ENCODE measurements at regions not wholly inside any gene's neighbourhood (a gene's known extent, or its start where the extent isn't known, plus 50 kb on each side); places are given as distances from the start of the nearest gene placed in this dataset.

DNA sequence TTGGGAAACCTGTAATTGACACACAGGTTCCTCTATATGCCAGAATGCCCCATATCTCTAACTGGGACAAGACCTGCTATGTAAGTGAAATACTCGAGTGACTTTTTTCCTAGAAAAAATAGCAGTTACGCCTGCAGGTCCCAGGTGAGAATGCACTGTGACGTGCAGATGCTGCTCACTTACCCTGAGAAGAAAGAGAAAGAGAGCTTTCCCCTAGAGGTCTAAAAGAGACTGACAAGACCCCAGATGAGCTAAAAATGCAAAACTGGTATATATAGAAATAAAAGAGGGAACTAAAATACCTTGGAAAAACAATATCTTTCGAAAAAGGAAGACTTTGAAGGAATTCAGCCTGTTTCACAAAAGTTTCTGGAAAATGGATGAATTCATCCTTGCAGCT, 383.0 kb upstream of the DCC start:
- Histone ChIP-seq H3K79me2 (ENCODE audit: low read length) (no peaks in the 10 kb centered on the region), H3K27me3 (ENCODE audit: low read depth, low read length) (no peaks in the 10 kb centered on the region), H2AFZ (ENCODE audit: low read depth, low read length) (no peak overlapping the region), H3K4me3 (ENCODE audit: low read length) (no peak overlapping the region), H3K9me3 (ENCODE audit: insufficient read depth, low read length) (peaks cover 6% of the 10 kb centered on the region; the same call in 1 of the 2 replicates), H3K27ac (ENCODE audit: low read length) (no peak overlapping the region), H3K36me3 (replicated peaks; ENCODE audit: low read depth, low read length) (peaks cover 6% of the 10 kb centered on the region), H3K9ac (ENCODE audit: low read length) (no peak overlapping the region), H4K20me1 (ENCODE audit: insufficient read depth, low read length) (no peaks in the 10 kb centered on the region), H3K4me1 (ENCODE audit: low read length) (peaks cover 61% of the 10 kb centered on the region), H3K4me2 (ENCODE audit: low read length) (no peak overlapping the region)
- TF ChIP-seq, protein P1, sequence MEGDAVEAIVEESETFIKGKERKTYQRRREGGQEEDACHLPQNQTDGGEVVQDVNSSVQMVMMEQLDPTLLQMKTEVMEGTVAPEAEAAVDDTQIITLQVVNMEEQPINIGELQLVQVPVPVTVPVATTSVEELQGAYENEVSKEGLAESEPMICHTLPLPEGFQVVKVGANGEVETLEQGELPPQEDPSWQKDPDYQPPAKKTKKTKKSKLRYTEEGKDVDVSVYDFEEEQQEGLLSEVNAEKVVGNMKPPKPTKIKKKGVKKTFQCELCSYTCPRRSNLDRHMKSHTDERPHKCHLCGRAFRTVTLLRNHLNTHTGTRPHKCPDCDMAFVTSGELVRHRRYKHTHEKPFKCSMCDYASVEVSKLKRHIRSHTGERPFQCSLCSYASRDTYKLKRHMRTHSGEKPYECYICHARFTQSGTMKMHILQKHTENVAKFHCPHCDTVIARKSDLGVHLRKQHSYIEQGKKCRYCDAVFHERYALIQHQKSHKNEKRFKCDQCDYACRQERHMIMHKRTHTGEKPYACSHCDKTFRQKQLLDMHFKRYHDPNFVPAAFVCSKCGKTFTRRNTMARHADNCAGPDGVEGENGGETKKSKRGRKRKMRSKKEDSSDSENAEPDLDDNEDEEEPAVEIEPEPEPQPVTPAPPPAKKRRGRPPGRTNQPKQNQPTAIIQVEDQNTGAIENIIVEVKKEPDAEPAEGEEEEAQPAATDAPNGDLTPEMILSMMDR (IDR thresholded peaks at IDR 0.05; ENCODE audit: low read depth, low read length): no peak; the same call in 1 of the 2 replicates
- no peak for TF ChIP-seq EZH2phosphoT487 (IDR thresholded peaks at IDR 0.05; ENCODE audit: low read depth)

DNA sequence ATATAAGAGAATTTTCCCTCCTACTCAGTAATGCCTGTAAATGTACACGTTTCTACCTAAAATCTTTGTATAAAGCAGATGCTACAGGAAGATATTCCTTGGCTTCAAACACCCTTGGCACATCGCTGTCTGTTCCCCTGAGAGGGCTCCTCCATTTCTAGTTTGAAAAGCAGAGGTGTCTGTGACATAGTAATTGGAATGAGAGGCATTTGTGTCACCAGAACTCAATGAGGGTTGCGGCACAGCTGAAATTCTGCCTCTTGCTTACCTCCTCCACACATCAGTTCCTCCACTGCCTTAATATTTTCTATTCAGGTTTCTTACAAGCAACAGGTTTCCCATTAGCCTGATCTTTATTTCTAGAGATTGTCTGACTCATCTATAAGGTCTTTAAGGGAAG, 359.9 kb upstream of the DCC start:
- no peak overlapping the region for H3K4me2 ChIP-seq (ENCODE audit: low read length)
- H3K36me3 ChIP-seq (replicated peaks; ENCODE audit: low read depth, low read length): peaks cover 5% of the 10 kb centered on the region
- no peaks in the 10 kb centered on the region for H3K27me3 ChIP-seq (ENCODE audit: low read depth, low read length)
- no peak overlapping the region for H2AFZ ChIP-seq (ENCODE audit: low read depth, low read length)
- H3K27ac ChIP-seq (ENCODE audit: low read length): no peak overlapping the region
- H3K79me2 ChIP-seq (ENCODE audit: low read length): no peaks in the 10 kb centered on the region
- TF ChIP-seq EZH2phosphoT487 (IDR thresholded peaks at IDR 0.05; ENCODE audit: low read depth): no peak
- TF ChIP-seq, protein P1 (IDR thresholded peaks at IDR 0.05; ENCODE audit: low read depth, low read length): no peak
- peaks cover 2% of the 10 kb centered on the region for H3K4me1 ChIP-seq (ENCODE audit: low read length)
- H3K9ac ChIP-seq (ENCODE audit: low read length): no peak overlapping the region
- H4K20me1 ChIP-seq (ENCODE audit: insufficient read depth, low read length): no peaks in the 10 kb centered on the region
- H3K9me3 ChIP-seq (ENCODE audit: insufficient read depth, low read length): peaks cover 16% of the 10 kb centered on the region
- no peak overlapping the region for H3K4me3 ChIP-seq (ENCODE audit: low read length)

DNA sequence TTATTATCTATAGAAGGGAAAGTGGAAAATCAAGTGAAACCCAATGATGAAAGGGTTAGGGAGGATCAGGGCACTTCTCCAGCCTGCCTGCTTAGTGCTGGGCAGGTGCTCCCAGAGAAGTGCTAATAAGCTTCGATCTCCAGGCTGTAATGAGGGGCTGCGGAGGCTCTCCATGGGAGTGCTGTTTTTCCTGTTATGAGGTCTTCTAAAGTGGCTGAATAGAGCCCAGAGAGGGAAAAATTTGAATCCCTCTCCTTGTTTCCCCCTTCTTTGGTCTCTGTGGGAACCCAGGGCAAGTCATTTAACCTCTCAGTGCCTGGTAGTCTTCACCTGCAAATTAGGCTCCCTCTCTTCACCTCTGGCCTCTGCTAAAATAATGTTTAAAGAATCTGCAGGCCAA, 351.7 kb upstream of the DCC start:
- Histone ChIP-seq H3K9me3 (ENCODE audit: insufficient read depth, low read length) (no peaks in the 10 kb centered on the region), H3K4me1 (ENCODE audit: low read length) (no peaks in the 10 kb centered on the region), H3K36me3 (replicated peaks; ENCODE audit: low read depth, low read length) (no peaks in the 10 kb centered on the region), H4K20me1 (ENCODE audit: insufficient read depth, low read length) (no peaks in the 10 kb centered on the region), H3K27me3 (ENCODE audit: low read depth, low read length) (no peaks in the 10 kb centered on the region), H3K79me2 (ENCODE audit: low read length) (no peaks in the 10 kb centered on the region), H3K4me3 (ENCODE audit: low read length) (no peak overlapping the region), H3K4me2 (ENCODE audit: low read length) (no peak overlapping the region), H2AFZ (ENCODE audit: low read depth, low read length) (0 out of 2 replicates have a peak overlapping the region, but pooled peaks have one; percentile 16), H3K9ac (ENCODE audit: low read length) (no peak overlapping the region), H3K27ac (ENCODE audit: low read length) (no peak overlapping the region)
- TF ChIP-seq, protein P1 (IDR thresholded peaks at IDR 0.05; ENCODE audit: low read depth, low read length): no peak
- TF ChIP-seq EZH2phosphoT487 (IDR thresholded peaks at IDR 0.05; ENCODE audit: low read depth): no peak

DNA sequence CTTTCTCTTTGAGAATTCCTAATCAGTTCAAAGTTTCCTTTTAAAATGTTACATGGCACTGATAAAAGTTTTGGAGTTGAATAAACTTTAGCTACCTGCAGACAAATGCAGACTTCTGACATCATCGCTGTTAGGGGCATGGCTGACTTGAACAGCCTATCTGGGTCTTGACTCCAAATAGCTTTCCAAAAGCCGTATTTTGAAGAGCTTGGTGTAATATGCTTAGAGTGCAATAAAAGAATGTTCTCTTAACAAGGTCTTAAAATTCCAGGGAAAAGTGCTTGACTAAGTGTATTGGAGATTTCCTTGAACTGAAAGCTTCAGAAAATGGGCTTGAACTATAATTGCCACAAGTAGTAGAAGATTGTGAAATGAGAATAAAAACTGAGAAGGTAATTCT, 342.9 kb upstream of the DCC start:
- Histone ChIP-seq H3K9me3 (ENCODE audit: insufficient read depth, low read length) (no peaks in the 10 kb centered on the region), H3K27ac (ENCODE audit: low read length) (no peak overlapping the region), H3K4me1 (ENCODE audit: low read length) (peaks cover 41% of the 10 kb centered on the region), H3K36me3 (replicated peaks; ENCODE audit: low read depth, low read length) (peaks cover 13% of the 10 kb centered on the region), H3K9ac (ENCODE audit: low read length) (no peak overlapping the region), H4K20me1 (ENCODE audit: insufficient read depth, low read length) (no peaks in the 10 kb centered on the region), H3K4me3 (ENCODE audit: low read length) (no peak overlapping the region), H3K4me2 (ENCODE audit: low read length) (no peak overlapping the region), H2AFZ (ENCODE audit: low read depth, low read length) (no peak overlapping the region), H3K27me3 (ENCODE audit: low read depth, low read length) (no peaks in the 10 kb centered on the region), H3K79me2 (ENCODE audit: low read length) (no peaks in the 10 kb centered on the region)
- TF ChIP-seq, protein P1 (IDR thresholded peaks at IDR 0.05; ENCODE audit: low read depth, low read length): no peak
- no peak for TF ChIP-seq EZH2phosphoT487 (IDR thresholded peaks at IDR 0.05; ENCODE audit: low read depth)
